Kidney glomerular epithelial cell (primary cell): ENCODE measurements at regions not wholly inside any gene's neighbourhood (a gene's known extent, or its start where the extent isn't known, plus 50 kb on each side); places are given as distances from the start of the nearest gene placed in this dataset.
A peak's percentile ranks its signal among the peaks of the same experiment; 100 is the strongest.

ENCODE experiments used
- DNase-seq: peaks from one replicate; lab custom pipeline; 2025; lab: John Stamatoyannopoulos, UW

DNA sequence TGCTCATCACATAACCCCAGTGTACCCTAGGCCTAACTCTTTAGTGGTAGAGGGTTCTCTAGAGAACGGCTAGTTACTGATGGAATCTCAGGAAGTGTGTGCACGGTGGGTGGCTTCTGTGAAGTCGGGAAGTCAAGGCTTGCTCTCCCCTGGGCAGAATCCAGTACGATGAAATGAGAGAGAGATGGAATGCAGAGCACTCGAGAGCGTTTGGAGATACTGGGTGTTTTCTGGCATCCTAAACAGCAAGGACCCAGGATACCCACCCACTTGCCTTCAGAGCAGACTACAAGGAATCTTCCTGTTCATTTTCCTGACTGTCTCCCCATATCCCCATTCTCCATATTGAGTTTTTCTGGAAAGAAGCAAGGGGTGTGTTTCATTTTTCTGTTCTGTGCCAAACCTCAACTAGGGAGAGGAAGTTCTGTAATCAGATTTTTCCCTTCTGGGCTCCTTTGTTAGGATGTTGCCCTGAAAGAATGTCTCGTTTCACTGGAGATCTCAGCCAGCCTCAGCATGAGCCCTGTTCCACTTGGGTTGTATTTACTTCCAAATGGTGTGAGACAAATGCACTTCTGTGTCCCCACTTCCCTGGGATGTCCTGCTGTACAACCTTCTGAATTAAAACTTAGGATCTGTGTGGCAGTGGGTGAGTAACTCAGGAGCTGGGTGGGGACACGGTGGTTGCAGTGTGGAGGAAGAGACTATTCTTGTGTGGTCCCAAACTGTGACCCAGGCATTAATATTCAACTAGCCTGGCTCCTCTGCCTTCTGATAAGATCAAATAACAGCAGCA is 108.9 kb upstream of the SPRY4 start:
- no peak for DNase-seq

DNA sequence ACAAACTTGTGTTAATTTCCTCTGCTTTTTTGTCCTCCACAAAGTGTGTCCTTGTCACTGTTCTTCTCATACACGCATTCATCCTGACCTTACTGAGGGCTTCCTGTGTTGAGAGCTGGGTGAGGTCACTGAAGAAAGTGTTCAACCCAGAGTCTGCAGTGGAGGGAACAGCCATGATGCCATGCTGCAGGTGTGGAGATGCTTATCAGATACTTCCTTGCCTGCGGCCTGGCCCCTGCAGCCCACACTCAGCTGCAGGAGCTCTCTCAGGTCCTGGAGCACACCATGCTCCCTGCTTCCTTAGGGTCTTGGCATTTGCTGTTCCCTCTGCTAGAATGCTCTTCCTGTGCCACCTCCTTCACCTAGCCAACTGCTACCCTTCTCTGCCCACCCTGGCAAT is 108.1 kb upstream of the SPRY4 start:
- DNase-seq, result no peak

DNA sequence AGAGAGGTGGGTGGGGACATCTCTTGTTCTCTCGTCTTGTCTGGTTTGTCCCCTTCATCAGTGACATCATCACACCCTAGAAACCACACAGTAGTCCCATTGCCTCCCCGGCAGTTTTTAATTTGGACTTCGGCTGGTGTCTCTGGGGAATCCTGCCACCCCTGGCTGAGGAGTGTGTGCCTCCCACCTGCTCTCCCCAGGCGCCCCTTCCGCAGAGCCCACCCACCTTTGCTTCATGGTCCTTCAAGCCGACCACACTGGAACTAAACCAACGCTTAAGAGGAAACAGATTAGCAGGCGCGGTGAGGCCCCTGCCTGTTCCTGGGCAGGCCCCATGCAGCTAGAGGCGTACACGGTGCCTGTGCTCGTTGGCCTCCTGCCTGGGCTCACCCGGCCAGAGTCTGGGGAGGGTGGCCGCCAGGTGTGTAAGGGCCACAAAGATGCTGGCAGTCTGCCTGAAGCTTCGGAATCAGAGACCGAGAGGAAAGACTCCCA is 107.6 kb upstream of the SPRY4 start:
- DNase-seq, result no peak

DNA sequence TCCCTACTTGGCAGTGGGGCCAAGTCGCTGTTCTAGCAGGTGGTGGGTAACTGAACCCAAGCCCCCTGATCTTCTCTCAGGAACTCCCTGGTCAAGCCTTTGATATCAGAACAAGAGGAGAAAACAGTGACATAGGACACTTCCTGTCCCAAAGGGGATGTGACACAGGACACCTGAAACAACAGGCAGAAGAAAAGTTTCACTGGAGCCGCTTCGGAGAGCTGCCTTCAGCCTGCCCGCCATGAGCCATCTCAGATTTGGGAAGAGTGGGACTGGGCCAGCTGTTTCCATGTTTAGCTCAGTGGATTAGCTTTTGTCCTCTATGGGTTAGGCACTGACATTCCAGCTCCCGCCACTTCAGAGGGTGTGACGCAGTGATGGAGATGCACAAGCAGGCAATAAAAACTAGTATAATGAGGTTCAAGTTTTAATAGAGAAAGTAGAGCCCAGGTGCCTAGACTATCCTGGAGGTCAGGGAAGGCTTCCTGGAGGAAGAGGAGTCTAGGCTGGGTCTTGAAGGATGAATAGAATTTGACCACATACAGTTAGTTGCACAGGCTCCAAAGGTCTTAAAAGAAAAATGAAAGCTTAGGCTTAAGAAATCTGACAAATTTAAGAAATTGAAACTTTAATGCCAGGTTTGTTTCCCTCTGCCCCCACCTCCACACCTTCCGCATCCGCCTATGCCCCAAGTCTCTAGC is 104.1 kb upstream of the SPRY4 start:
- DNase-seq, result no peak

DNA sequence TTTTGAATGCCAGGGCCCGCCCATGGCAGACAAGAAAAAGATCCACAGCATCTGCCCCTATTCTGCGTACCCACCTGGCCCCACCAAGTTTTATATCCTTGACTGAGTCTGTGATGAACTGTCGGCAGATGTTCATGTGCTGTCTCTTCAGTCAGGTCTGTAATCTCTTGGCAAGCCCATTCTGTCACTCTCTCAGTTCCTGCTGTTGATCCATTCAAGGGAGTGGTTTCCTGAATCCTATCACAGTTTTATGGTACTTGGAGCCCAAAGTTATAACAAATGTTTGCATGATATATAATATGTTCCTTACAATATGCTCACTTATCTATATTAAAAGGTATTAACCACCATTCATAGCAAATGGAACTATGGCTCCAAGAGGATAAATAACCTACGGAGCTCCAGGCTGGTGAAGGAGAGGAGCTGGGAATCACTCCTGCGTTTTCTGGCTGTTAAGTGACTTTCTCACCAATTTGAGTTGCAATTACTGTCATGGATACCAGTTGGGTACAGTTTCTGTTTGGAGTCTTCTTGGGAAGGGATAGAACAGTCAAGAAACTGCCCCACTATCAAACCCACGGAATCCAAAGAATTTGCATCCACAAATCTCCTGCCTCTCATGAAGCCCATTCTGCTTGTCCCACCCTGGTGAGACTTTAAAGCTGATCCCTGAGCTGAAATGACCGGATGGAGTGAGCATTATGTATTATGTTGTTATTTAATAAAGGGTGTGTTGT is 103.4 kb upstream of the SPRY4 start:
- DNase-seq, result no peak

DNA sequence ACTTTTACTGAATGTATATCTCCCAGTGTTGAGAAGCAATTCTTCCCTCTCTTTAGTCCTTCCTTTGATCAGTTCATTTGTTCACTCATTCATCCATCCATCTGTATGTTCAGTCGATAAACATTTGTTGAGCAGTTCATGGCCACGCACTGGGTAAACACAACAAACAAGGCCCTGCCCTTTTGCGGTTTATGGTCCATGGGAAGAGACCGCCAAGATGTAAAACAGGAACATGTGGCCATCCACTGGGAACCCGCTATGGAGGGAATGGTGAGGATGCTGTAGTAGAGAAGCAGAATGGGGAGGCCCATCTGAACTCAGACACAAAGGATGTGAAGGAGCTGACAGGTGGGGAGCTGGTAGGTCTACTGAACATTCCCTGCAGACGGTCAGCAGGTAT is 102.7 kb upstream of the SPRY4 start:
- DNase-seq, result no peak

DNA sequence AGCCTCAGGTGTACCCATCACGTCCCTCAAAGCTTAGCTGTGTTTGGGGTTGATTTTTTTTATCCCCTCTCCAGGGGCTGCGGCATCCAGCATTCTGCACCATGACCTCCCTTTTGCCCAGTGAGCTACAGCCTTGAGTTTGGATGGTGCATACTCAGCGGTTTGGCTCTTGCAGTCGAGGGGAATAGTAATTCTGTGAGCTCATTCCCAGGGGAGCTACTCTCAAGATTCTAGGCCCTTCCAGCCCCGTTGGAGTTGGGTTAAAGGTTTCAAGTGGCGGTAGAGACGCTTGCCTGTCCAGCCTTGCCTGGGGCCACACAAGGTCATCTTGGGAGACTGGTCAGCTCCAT is 102.2 kb upstream of the SPRY4 start:
- no peak for DNase-seq

DNA sequence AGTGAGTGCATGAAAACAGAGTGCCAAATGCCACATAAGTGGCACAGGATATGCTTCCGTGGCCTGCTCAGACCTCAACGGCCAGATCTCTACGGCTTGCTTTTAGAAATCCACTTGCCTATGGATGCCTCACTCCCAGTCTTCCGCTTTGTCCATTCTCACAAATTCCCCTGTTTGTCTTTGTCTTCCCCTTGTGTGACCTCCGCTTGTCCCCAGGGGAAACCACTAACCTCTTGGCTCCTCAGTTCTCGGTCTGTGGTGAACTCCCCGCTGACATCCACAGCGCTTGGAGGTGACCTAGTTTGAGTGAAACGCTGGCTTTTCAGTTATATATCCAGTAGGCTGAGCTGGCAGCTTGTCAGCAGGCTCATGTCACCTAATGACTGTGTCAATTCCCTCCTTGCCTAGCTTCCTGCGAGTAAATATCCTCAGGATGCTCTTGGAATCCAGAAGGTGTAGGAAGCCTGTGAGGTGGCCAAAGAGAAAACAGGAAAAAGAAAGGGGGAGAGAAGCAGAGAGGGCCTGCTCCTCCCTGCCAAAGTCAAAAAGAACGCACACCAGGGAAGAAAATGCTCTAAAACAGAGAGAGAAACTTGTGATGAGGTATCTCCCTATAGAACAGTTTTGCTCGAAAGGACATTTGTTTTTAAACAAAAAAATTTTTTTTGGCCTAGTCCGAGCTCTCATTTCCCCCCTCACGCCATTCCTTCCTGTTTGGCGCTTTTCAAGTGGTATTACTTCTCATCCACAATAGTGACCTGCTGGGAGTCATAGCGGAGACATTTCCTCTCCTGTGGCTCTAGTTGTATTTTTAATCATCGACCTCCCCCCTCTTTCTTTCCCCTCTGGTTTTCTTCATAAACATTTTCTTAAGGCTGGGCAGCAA is 101.6 kb upstream of the SPRY4 start:
- no peak for DNase-seq

DNA sequence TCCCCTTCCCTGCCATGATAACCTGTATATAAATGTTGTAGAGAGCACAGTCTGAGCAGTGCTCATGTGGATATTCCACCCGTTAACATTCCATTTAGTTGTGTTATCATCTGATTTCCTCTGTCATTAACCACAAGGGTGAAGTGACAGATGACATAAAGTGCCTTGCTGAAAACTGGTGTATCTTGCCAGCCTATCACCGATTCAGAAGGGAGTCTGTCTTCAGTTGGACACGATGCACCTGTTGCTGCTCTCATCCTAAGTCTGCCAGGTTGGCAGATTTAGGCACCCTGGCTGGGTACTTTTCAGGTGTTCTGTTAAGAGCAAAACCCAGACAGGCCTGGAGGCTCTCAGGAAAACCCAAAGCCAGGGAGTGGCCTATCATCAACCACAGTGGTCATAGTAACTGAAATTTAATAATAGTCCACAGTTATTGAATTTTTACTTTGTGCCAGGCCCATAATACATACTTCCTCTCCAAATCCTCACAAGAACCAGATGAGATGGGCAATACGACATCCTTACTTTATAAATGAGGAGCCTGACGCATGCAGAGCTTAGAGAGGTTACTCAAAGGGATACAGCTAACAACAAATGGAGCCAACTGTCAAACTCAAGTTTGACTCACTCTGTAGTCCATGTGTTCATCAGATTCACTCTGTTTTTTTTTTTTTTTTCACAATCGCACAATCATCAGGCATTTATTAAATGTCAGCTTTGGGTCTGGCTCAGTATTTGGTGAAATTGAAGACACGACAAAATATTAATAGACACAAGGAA is 100.7 kb upstream of the SPRY4 start:
- no peak for DNase-seq

DNA sequence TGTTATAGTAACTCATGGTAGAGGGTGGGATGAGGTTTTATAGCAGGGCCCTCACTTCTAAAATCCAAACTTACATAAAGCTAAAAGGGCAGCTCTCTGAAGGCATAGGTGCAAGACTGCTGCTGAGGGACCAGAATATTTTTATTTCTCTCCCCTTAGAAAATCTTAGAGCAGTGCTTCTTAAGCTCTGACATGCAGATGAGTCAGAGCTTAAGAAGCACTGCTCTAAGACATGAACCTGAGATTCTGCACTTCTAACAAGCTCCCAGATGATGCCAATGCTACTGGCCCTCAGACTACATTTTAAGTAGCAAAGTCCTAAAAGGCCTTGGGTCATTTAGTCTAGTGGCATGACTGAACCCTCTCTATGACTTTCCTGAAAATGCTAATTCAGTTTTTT is 97.6 kb upstream of the SPRY4 start:
- DNase-seq, result no peak

DNA sequence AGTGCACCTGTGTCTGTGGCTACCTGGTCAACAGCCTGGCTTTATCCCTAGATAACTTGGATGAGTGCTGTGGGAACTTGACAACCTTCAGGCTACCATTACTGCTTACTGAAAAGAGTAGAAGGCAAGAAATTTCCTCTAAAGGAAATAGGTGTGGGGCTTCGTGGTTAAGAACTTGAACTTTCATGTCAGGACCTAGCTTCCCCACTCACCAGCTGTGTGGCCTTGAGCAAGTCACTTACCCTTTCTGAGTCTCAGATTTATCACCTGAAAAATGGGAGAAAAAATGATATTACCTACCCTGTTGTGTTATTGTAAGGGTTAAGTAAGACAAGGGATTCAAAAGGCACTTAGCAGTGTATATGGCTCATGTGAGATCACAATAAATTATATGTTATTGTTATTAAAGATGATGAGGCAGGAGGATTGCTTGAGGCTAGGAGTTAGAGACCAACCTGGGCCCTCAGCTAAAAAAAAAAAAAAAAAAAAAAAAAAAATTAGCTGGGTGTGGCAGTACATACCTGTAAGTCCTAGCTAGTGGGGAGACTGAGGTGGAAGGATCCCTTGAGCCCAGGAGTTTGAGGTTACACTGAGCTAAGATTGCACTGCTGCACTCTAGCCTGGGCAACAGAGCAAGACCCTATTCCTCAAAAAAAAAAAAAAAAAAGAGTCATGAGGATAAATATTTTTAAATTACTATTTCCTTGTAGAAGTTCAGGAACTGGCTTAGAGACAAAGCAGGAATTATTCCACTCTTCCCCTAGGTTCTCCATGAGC is 97.0 kb upstream of the SPRY4 start:
- DNase-seq, result no peak

DNA sequence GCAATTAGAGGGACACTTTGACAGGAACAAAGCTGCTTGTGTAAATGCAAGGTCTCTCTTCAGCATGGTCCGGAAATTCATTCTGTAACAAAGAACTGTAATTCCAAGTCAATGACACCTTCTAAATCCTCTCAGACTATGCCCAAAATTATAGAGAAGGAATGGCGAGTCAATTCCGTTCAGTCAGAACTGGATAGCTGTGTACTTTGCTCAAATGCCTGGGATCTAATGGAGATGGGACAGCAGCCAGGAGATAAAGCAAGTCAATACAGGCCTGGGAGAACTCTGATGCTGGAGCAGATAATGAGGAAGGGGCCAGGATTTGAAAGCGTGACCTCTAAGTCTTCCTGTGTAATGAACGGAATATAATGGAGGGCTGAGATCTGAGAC is 96.4 kb upstream of the SPRY4 start:
- DNase-seq, result no peak

DNA sequence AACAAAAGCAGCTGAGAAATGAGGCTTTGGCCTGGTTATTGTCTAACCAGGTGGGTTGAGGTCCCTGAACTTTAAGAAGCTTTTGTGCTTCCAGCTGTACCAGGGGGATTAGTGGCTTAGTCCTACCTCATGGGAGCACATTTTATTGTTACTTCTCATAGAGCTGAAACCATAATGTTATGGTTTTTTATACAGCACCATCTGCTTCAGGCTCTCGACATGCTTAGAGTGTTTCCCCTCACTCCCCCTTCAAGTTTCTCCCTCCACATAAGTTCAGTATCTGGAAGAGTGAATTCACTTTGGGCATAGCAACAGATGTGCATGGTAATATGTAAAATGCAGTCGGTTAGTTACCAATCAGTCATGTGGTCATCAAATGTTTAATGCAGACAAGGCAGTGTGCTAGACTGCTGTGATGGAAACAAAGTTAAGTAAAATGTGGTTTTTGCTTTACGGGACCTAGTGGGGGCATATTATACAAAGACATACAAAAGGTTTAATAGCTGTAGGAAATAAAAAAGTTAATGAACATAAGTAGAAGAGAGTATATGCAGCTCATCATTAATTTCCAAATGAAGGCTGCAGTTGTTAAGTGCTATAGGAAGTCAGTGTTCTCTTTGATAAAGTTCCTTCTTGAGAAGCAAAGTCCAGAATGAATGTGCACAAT is 95.9 kb upstream of the SPRY4 start:
- DNase-seq, result no peak

DNA sequence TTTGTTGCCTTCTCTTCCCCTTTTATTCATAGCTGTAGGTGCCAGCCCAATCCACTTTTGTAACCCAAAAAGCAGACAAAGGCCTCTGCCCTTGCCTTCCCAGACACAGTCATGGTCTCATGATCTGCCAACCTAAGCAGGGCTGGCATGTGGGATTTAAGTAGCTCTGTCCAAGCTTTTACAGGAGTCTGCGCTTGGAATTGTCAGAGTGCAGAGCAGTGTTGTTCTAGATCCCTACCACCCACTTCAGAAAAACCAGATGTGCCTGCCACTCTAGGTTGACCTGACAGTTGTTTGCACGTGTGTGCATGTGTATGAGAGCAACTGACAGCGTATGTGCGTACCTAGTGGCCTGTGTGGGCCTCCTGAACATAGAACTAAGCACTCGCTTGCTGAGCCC is 87.8 kb upstream of the SPRY4 start:
- DNase-seq, result no peak

DNA sequence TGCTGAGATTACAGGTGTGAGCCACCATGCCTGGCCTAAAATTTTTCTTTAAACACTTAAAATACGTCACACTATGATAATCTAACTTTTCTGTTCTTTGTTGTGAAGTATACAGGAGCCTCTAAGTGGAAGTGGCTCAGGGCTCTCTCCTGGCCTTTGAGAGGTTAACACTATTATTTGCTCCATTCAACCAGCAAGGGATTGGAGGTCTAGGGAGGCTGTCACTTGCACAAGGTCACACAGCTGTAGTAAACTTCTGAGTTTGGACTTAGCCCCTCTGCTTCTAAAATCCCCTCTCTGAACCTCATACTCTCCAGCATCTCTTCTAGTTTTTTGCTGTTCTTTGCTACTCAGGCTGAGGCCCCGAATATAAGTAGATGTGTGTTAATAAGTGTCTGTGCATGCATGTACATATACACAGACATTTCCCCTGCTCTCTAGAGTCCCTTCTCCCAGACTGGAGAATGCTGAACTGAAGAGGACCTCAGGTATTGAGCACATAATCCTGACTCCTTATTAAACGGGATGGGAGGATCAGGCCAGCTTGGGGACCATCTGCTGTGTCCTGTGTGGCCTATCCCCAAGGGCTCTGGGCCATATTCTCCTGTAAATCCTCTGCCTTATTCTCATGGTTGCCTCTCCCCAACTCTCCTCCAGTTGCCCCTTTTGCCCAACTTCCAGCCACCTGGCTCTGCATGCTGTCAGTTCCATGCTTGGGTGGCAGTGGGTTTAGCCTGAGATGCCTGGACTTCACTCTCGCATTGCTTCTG is 87.0 kb upstream of the SPRY4 start:
- DNase-seq, result no peak

DNA sequence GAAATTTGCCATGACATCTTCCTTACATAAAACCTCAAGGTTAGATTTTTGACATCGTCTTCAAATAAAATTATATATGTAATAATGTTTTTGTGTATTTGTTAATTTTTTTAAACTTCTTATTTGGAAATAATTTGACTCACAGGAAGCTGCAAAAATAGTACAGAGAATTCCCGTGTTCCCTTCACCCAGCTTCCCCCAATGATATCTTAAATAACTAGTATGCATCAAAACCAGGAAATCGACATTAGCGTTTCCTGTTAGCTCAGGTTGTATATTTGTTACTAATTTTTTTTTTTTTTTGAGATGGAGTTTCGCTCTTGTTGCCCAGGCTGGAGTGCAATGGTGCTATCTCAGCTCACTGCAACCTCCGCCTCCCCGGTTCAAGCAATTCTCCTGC is 86.3 kb upstream of the SPRY4 start:
- no peak for DNase-seq

DNA sequence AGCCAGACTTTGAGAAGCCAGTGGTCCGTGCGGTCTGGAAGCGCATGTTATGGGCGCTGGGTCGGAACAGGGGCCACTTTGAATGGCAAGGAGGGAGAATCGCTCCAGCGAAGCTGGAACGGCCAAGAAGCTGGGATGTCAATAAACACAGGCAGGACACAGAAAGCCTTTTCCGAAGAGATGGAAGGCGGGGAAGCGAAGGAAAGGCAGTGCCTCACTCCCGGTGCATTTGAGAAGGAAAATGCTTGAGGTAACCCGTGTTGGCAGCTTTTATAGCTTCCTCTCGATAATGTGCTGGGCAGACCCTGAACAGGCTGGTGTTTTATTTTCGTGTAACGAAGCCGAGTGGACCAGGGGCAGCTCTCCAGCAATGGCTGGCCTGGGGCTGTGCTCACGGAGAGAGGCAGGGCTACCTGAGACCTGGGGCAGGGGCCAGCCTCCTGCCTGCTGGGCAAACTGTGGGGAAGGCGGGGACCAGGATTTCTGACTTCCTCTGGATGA is 84.2 kb upstream of the SPRY4 start:
- peak; percentile 19 for DNase-seq

DNA sequence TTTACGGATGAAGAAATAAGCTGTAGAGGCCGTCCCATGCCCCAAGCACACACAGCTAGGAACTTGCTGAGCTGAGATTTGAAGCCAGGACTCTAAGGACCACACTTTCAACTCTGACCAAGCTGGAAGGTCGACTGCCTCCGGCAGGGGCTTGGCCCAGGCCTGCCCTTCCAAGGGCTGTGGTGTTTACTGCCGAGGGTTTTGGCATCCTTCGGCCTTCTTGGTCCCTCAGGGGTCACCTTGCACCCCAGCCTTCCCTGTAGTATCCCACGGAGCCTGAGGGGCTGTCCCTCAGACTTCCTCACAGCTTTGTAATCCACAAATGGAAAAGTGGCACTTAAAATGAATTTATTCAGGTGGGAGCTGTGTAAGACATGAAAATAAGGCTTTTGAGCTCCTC is 83.7 kb upstream of the SPRY4 start:
- DNase-seq, result no peak

DNA sequence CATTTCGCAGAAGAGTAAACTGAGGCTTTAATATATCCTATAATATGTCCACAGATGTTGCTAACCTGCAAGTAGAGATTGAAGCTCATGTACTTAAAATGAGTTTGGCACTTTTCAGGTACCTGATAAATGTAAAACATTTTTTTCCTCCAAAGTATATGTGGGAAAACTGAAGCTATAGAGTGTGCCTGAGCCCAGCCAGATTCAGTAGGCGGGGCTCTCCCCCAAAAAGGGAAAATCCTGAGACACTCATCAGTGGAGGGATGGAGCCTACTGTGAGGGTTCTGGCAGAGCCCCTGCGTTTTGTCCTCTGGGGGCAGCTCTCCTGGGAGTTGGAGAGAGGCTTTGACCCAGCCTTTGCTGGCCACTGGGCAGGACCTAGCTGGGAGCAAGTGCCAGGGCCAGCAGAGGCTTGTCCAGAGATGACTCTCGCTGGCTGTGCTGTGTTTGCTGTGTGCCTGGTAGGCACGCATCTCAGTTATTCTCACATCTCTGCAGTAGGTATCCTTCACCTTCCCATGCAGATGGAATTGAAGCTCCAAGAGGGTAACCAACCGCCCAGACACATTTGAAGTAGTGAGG is 81.1 kb upstream of the SPRY4 start:
- no peak for DNase-seq
